ENCODE measurements at regions not wholly inside any gene's neighbourhood (a gene's known extent, or its start where the extent isn't known, plus 50 kb on each side); places are given as distances from the start of the nearest gene placed in this dataset.
A peak's percentile ranks its signal among the peaks of the same experiment; 100 is the strongest.

DNA sequence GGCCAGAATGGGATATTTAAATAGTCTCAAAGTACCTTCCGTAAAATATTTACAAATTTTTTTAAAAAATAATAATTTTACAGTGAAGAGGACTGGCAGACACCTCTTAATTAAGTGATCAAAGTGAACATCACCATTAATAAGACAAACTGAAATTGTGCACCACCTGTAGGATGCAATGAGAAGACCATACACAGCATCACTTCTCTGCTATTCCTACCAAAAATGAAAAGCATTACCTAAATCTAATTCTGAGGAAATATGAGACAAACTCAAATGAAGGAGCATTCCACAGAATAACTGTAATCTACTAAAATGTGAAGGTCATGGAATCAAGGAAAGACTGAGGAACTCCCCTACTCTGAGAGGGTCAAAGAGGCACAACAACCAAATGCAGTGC, 68.2 kb upstream of the PRDX6 start:
- peak overlapping the region; percentile 96 for H3K4me2 ChIP-seq (ENCODE audit: control insufficient read depth, insufficient read depth)
- TF ChIP-seq CBX3 (IDR thresholded peaks at IDR 0.05; ENCODE audit: borderline replicate concordance, low read depth): no peak
- TF ChIP-seq RAD21 (IDR thresholded peaks at IDR 0.05; ENCODE audit: insufficient read depth, low read depth, low read length): peak; percentile 30; the same call in 1 of the 2 replicates
- peak; percentile 22 to 33 (median 32); a peak in 2 of 6 replicates for TF ChIP-seq CTCF (IDR thresholded peaks at IDR 0.05 in 2 of 3, conservative IDR thresholded peaks at IDR 0.05 in 1 of 3; ENCODE audit: control insufficient read depth in 2 of 3, extremely low read depth in 1 of 3, insufficient read depth in 1 of 3, low read depth in 3 of 3, low read length in 3 of 3)
- TF ChIP-seq, protein P1, sequence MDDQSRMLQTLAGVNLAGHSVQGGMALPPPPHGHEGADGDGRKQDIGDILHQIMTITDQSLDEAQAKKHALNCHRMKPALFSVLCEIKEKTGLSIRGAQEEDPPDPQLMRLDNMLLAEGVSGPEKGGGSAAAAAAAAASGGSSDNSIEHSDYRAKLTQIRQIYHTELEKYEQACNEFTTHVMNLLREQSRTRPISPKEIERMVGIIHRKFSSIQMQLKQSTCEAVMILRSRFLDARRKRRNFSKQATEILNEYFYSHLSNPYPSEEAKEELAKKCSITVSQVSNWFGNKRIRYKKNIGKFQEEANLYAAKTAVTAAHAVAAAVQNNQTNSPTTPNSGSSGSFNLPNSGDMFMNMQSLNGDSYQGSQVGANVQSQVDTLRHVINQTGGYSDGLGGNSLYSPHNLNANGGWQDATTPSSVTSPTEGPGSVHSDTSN (IDR thresholded peaks at IDR 0.05; ENCODE audit: insufficient replicate concordance, low read depth, low read length): no peak
- no peak for TF ChIP-seq NFIC (IDR thresholded peaks at IDR 0.05; ENCODE audit: low read depth, low read length)

More for the DNA sequence above, 68.2 kb upstream of the PRDX6 start:
- H3K79me2 ChIP-seq (ENCODE audit: control insufficient read depth, insufficient read depth, low read length): no peaks in the 10 kb centered on the region; the same call in none of the 2 replicates
- no peaks in the 10 kb centered on the region for H4K20me1 ChIP-seq (ENCODE audit: control insufficient read depth, insufficient read depth)
- ChIA-PET RAD21 (ENCODE audit: unreplicated experiment) (interaction anchor here (1.0 to 5.4 kb wide), 6 partner anchors 10 to 219 kb away, joined by 3 to 36 read pairs (median 11); partner anchors contain the start of gene TNFSF4), POLR2A (interaction anchor here (1.3 kb wide), 1 partner anchor 80 kb away, joined by 3 read pairs; no protein-coding TSS in a partner anchor), CTCF (interaction anchor here (0.6 to 4.7 kb wide), 4 partner anchors 76 to 205 kb away, joined by 3 to 34 read pairs (median 5); no protein-coding TSS in a partner anchor), SMC1A (ENCODE audit: uncharacterized antibody, unreplicated experiment) (interaction anchor here (1.1 to 17.9 kb wide), 4 partner anchors 11 to 591 kb away, joined by 3 to 348 read pairs (median 4); partner anchors contain the start of gene TNFSF4)
- BruUV-seq (replicated peaks): no TSS peak
- peak overlapping the region; percentile 98 for H3K27ac ChIP-seq (ENCODE audit: control insufficient read depth, insufficient read depth)
- no peak overlapping the region for H2AFZ ChIP-seq (ENCODE audit: control insufficient read depth, low read depth, low read length)
- ATAC-seq (no peak), FAIRE-seq (no peak), DNase-seq (ENCODE audit: low read depth, low spot score) (no peak)
- intact Hi-C loops (cut with micrococcal nuclease; ENCODE audit: unreplicated experiment) (no loop called here), in situ Hi-C loops (cut with MboI) (no loop called here)
- WGBS (ENCODE audit: insufficient coverage, insufficient replicate concordance, low lambda C conversion rate, missing lambda C conversion rate): 100% methylated on average over 1 of the region's 1 CpG
- no peaks in the 10 kb centered on the region for H3K36me3 ChIP-seq (ENCODE audit: control insufficient read depth in 2 of 2, insufficient read depth in 2 of 2, low read length in 1 of 2)
- H3K27me3 ChIP-seq (replicated peaks in 1 of 2; ENCODE audit: control insufficient read depth in 2 of 2, insufficient read depth in 2 of 2, low read length in 1 of 2): no peaks in the 10 kb centered on the region
- no peaks in the 10 kb centered on the region for H3K9me3 ChIP-seq (replicated peaks; ENCODE audit: control insufficient read depth, insufficient read depth, low read length)
- H3K4me1 ChIP-seq (ENCODE audit: control insufficient read depth, insufficient read depth, low read length): peaks cover 65% of the 10 kb centered on the region
- H3K9ac ChIP-seq (ENCODE audit: control insufficient read depth, insufficient read depth, low read length): no peak overlapping the region
- no peak overlapping the region; the same call in 1 of the 2 replicates for H3K4me3 ChIP-seq

All from GM12878 (cell line).